Nephron progenitor cell (in vitro differentiated cells): ENCODE measurements at regions not wholly inside any gene's neighbourhood (a gene's known extent, or its start where the extent isn't known, plus 50 kb on each side); places are given as distances from the start of the nearest gene placed in this dataset.

Experiments
- DNase-seq: peaks from one replicate; pipeline ENCODE4 v3.0.0; 2021
- H3K27ac Mint-ChIP-seq: 2 replicates; pipeline ENCODE4 v1.8.0; 2021; ENCODE audit warnings: mild to moderate bottlenecking, moderate library complexity, mixed read lengths
- H3K27me3 Mint-ChIP-seq: 2 replicates; pipeline ENCODE4 v1.8.0; 2021; ENCODE audit warnings: mild to moderate bottlenecking, low read depth, mixed read lengths; ENCODE audit not compliant: poor library complexity
- H3K36me3 Mint-ChIP-seq: 2 replicates; pipeline ENCODE4 v1.8.0; 2021; ENCODE audit warnings: low read depth, mixed read lengths
- H3K4me1 Mint-ChIP-seq: 2 replicates; pipeline ENCODE4 v1.8.0; 2021; ENCODE audit warnings: mixed read lengths
- H3K4me3 Mint-ChIP-seq: 2 replicates; pipeline ENCODE4 v1.8.0; 2021; ENCODE audit warnings: mild to moderate bottlenecking, moderate library complexity, mixed read lengths
- H3K9me3 Mint-ChIP-seq: 2 replicates; pipeline ENCODE4 v1.8.0; 2021; ENCODE audit warnings: mild to moderate bottlenecking, moderate library complexity, mixed read lengths
- TF ChIP-seq, protein P1 (sequence below): fragments of 200-600 bp; sonication (generic); IDR thresholded peaks from 2 replicates; pipeline ENCODE4 v1.5.0; 2021; ENCODE audit warnings: antibody characterized with exemption

GRCh38 chr4:123127218-123127617, 204.8 kb upstream of the NUDT6 start:
- Mint-ChIP-seq H3K4me3 (no peak overlapping the region), H3K27me3 (no peaks in the 10 kb centered on the region), H3K4me1 (peaks cover 21% of the 10 kb centered on the region), H3K27ac (peak overlapping the region; percentile 53), H3K36me3 (peaks cover 28% of the 10 kb centered on the region), H3K9me3 (peaks cover 5% of the 10 kb centered on the region)
- DNase-seq: no peak
- TF ChIP-seq, protein P1, sequence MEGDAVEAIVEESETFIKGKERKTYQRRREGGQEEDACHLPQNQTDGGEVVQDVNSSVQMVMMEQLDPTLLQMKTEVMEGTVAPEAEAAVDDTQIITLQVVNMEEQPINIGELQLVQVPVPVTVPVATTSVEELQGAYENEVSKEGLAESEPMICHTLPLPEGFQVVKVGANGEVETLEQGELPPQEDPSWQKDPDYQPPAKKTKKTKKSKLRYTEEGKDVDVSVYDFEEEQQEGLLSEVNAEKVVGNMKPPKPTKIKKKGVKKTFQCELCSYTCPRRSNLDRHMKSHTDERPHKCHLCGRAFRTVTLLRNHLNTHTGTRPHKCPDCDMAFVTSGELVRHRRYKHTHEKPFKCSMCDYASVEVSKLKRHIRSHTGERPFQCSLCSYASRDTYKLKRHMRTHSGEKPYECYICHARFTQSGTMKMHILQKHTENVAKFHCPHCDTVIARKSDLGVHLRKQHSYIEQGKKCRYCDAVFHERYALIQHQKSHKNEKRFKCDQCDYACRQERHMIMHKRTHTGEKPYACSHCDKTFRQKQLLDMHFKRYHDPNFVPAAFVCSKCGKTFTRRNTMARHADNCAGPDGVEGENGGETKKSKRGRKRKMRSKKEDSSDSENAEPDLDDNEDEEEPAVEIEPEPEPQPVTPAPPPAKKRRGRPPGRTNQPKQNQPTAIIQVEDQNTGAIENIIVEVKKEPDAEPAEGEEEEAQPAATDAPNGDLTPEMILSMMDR: no peak

- TF ChIP-seq, protein P1: no peak
- H3K9me3 Mint-ChIP-seq: peaks cover 5% of the 10 kb centered on the region
- peaks cover 27% of the 10 kb centered on the region for H3K36me3 Mint-ChIP-seq
- H3K4me1 Mint-ChIP-seq: peaks cover 21% of the 10 kb centered on the region
- H3K27ac Mint-ChIP-seq: peak overlapping the region; percentile 82
- no peak overlapping the region for H3K4me3 Mint-ChIP-seq
- DNase-seq: no peak
- no peaks in the 10 kb centered on the region for H3K27me3 Mint-ChIP-seq
These were observed 205.5 kb upstream of the NUDT6 start for GRCh38 chr4:123127875-123128274.

DNA sequence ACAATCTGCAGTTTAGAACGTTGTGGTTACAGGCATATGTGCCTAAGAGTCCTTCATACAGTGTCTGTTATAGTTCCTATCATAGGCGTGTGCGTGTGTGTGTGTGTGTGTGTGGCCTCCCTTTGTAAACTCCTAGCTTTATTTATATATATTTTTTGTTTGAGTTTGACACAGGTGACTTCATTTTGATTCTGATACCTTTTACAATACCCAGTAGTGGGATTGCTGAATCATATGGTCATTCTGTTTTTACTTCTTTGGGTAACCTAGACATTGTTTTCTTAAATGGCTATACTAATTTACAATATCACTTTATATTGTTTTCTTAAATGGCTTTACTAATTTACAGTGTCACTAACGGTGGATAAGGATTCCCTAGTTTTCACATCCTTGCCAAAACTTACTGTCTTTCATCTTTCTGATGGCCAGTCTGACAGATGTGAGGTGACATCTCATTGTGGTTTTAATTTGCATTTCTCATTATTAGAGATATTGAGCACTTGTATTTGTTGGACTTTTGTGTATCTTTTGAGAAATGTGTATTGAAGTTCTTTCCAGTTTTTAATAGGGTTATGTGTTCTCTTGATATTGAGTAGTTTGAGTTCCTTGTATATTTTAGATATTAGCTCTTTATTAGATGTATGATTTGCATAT, 211.1 kb upstream of the NUDT6 start:
- no peak overlapping the region for H3K27ac Mint-ChIP-seq
- H3K36me3 Mint-ChIP-seq: peaks cover 5% of the 10 kb centered on the region
- no peak for DNase-seq
- peaks cover 7% of the 10 kb centered on the region for H3K4me1 Mint-ChIP-seq
- H3K27me3 Mint-ChIP-seq: no peaks in the 10 kb centered on the region
- TF ChIP-seq, protein P1: no peak
- H3K4me3 Mint-ChIP-seq: no peak overlapping the region
- H3K9me3 Mint-ChIP-seq: no peaks in the 10 kb centered on the region

GRCh38 chr4:123144616-123145015, 222.2 kb upstream of the NUDT6 start:
- Mint-ChIP-seq H3K4me1 (no peaks in the 10 kb centered on the region), H3K27ac (no peak overlapping the region), H3K4me3 (no peak overlapping the region), H3K36me3 (peaks cover 6% of the 10 kb centered on the region), H3K27me3 (no peaks in the 10 kb centered on the region), H3K9me3 (no peaks in the 10 kb centered on the region)
- no peak for DNase-seq
- TF ChIP-seq, protein P1: no peak

DNA sequence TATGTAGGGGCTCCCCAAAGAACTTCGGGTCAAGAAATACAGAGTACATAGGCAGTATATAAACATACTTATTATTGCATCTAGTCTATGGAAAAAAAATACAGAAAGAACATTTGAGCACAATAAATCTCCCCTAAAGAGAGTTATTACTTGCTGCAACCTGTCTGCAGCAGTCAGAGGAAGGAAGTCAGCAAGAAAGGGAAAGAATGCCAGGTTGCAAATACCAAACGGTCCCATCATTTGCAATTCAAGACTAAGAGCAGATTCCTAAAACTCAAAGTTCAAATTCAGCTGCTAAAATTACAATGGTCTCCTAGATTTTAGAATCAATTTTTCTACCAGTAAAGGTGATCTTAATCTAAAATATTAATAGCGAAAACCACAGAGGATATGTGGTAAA, 236.2 kb upstream of the NUDT6 start:
- DNase-seq: no peak
- H3K4me1 Mint-ChIP-seq: no peaks in the 10 kb centered on the region

More for the DNA sequence above, 236.2 kb upstream of the NUDT6 start:
- no peaks in the 10 kb centered on the region for H3K27me3 Mint-ChIP-seq
- H3K9me3 Mint-ChIP-seq: no peaks in the 10 kb centered on the region
- TF ChIP-seq, protein P1: no peak
- H3K4me3 Mint-ChIP-seq: no peak overlapping the region
- H3K36me3 Mint-ChIP-seq: peaks cover 5% of the 10 kb centered on the region
- no peak overlapping the region for H3K27ac Mint-ChIP-seq
